ENCODE measurements at regions not wholly inside any gene's neighbourhood (a gene's known extent, or its start where the extent isn't known, plus 50 kb on each side); places are given as distances from the start of the nearest gene placed in this dataset.

DNA sequence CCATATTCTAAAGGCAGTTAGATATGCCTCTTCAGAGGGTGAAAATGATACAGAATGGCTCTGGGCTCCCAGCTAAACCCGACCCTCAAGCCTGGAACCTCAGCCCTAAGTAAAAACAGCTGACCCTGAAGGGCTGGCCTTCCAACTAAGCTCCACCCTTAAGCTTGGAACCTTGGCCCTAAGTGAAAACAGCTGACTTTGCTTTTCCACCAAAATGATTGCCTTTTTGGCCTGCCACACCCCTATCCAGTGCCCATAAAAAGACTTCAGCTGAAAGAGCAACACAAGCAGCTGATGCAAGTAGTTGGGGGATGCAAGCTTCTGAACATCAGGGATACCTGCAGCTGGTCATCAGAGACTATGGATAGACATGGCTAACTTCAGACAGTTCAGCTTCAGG is 647.4 kb upstream of the SGCD start:
- CTCF ChIA-PET = interaction anchor here (0.6 kb wide), 1 partner anchor 175 kb away, joined by 3 read pairs; no protein-coding TSS in a partner anchor
- ATAC-seq (no peak), FAIRE-seq (no peak), DNase-seq (ENCODE audit: low read depth in 1 of 2, low spot score in 1 of 2) (no peak)
- peaks cover 11% of the 10 kb centered on the region; the same call in 1 of the 3 replicates for H3K9me3 ChIP-seq
- 0% methylated on average over 1 of the region's 1 CpG for WGBS (ENCODE audit: missing lambda C conversion rate)
- H3K4me3 ChIP-seq = no peak overlapping the region
- POLR2A ChIA-PET = no interaction called here
- TF ChIP-seq MAFK (IDR thresholded peaks at IDR 0.05; ENCODE audit: partially characterized antibody) (peak; percentile 65), BHLHE40 (IDR thresholded peaks at IDR 0.05; ENCODE audit: low read depth, low read length) (no peak), CBX2 (IDR thresholded peaks at IDR 0.05; ENCODE audit: borderline replicate concordance, low read depth) (no peak), FOXS1 (CRISPR knock-in tag; IDR thresholded peaks at IDR 0.05) (no peak), NPAS2 (CRISPR knock-in tag; IDR thresholded peaks at IDR 0.05; ENCODE audit: borderline replicate concordance) (no peak)
- TF ChIP-seq, protein P1, sequence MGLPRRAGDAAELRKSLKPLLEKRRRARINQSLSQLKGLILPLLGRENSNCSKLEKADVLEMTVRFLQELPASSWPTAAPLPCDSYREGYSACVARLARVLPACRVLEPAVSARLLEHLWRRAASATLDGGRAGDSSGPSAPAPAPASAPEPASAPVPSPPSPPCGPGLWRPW (IDR thresholded peaks at IDR 0.05) = no peak
- TF ChIP-seq, protein P2, sequence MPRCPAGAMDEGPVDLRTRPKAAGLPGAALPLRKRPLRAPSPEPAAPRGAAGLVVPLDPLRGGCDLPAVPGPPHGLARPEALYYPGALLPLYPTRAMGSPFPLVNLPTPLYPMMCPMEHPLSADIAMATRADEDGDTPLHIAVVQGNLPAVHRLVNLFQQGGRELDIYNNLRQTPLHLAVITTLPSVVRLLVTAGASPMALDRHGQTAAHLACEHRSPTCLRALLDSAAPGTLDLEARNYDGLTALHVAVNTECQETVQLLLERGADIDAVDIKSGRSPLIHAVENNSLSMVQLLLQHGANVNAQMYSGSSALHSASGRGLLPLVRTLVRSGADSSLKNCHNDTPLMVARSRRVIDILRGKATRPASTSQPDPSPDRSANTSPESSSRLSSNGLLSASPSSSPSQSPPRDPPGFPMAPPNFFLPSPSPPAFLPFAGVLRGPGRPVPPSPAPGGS (IDR thresholded peaks at IDR 0.05) = no peak
- H3K27ac ChIP-seq = no peak overlapping the region
- H3K4me1 ChIP-seq = no peaks in the 10 kb centered on the region
- no peak overlapping the region for H3K4me2 ChIP-seq

DNA sequence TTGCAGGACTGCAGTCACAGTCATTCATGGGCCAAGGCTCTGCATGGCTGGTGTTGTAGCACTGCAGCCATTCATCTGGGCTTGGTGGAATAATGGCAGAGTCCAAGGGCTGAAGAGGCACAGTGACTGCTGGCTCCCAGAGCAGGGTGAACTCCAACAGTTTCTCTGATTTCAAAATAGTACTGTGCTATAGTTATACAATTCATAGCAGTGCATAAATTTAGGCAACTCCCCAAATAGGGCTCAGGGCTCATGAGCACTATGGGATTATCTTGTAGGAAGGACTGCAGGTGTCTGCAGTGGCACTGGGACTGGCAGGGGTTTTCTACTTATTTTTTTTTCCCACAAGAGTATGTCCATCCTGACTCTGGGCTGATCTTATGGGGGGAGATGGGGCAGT is 642.5 kb upstream of the SGCD start:
- TF ChIP-seq CEBPB (IDR thresholded peaks at IDR 0.05) (no peak), RCOR1 (IDR thresholded peaks at IDR 0.05; ENCODE audit: low read depth, low read length) (no peak), FOSB (CRISPR knock-in tag; IDR thresholded peaks at IDR 0.05) (no peak)
- TF ChIP-seq, protein P1 (IDR thresholded peaks at IDR 0.05) = no peak
- TF ChIP-seq, protein P3, sequence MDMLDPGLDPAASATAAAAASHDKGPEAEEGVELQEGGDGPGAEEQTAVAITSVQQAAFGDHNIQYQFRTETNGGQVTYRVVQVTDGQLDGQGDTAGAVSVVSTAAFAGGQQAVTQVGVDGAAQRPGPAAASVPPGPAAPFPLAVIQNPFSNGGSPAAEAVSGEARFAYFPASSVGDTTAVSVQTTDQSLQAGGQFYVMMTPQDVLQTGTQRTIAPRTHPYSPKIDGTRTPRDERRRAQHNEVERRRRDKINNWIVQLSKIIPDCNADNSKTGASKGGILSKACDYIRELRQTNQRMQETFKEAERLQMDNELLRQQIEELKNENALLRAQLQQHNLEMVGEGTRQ (IDR thresholded peaks at IDR 0.05) = no peak
- TF ChIP-seq, protein P4, sequence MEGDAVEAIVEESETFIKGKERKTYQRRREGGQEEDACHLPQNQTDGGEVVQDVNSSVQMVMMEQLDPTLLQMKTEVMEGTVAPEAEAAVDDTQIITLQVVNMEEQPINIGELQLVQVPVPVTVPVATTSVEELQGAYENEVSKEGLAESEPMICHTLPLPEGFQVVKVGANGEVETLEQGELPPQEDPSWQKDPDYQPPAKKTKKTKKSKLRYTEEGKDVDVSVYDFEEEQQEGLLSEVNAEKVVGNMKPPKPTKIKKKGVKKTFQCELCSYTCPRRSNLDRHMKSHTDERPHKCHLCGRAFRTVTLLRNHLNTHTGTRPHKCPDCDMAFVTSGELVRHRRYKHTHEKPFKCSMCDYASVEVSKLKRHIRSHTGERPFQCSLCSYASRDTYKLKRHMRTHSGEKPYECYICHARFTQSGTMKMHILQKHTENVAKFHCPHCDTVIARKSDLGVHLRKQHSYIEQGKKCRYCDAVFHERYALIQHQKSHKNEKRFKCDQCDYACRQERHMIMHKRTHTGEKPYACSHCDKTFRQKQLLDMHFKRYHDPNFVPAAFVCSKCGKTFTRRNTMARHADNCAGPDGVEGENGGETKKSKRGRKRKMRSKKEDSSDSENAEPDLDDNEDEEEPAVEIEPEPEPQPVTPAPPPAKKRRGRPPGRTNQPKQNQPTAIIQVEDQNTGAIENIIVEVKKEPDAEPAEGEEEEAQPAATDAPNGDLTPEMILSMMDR (IDR thresholded peaks at IDR 0.05) = no peak
- Histone ChIP-seq H3K27ac (no peak overlapping the region), H3K9me3 (no peaks in the 10 kb centered on the region), H3K4me2 (no peak overlapping the region), H3K4me1 (no peaks in the 10 kb centered on the region), H3K4me3 (no peak overlapping the region)
- ATAC-seq (no peak), FAIRE-seq (no peak), DNase-seq (ENCODE audit: low read depth in 1 of 2, low spot score in 1 of 2) (no peak)
- ChIA-PET CTCF (no interaction called here), POLR2A (no interaction called here)

DNA sequence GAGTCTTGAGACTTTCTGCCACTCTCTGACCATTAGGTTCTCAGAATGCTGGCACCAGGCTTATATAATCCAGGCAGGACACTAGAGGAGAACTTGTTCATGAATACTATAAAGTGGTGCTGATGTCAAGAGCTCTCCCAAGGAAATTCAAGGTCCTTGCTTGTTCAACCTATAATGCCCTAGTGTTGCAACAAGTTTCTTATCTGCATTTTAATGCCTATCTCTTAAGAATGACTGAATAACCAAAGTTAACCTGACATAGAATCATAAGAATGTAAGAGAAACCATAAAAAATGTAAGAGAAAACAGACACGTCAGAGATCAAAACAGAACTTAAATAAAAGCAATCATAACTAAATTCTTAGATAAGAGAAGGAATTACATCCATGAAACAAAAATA is 640.8 kb upstream of the SGCD start:
- no peak for ATAC-seq
- ChIA-PET CTCF (interaction anchor here (0.6 kb wide), 1 partner anchor 102 kb away, joined by 3 read pairs; no protein-coding TSS in a partner anchor), POLR2A (no interaction called here)
- Histone ChIP-seq H3K4me1 (no peaks in the 10 kb centered on the region), H3K4me2 (no peak overlapping the region), H3K27ac (no peak overlapping the region), H3K4me3 (no peak overlapping the region), H3K9me3 (no peaks in the 10 kb centered on the region)
- DNase-seq (ENCODE audit: low read depth in 1 of 2, low spot score in 1 of 2) = no peak
- TF ChIP-seq CEBPB (IDR thresholded peaks at IDR 0.05) (no peak), ZSCAN20 (CRISPR knock-in tag; IDR thresholded peaks at IDR 0.05) (no peak), POLR2A (IDR thresholded peaks at IDR 0.05; ENCODE audit: low read length) (no peak), ESRRA (IDR thresholded peaks at IDR 0.05; ENCODE audit: borderline replicate concordance, low read length) (no peak), NR3C1 (IDR thresholded peaks at IDR 0.05) (no peak), MAFK (IDR thresholded peaks at IDR 0.05; ENCODE audit: partially characterized antibody) (no peak), RAD21 (conservative IDR thresholded peaks at IDR 0.05 in 1 of 2, IDR thresholded peaks at IDR 0.05 in 1 of 2) (no peak), CHD4 (IDR thresholded peaks at IDR 0.05; ENCODE audit: borderline replicate concordance) (no peak)
- TF ChIP-seq, protein P5, sequence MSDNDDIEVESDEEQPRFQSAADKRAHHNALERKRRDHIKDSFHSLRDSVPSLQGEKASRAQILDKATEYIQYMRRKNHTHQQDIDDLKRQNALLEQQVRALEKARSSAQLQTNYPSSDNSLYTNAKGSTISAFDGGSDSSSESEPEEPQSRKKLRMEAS (IDR thresholded peaks at IDR 0.05) = no peak
- WGBS (ENCODE audit: missing lambda C conversion rate) = 15% methylated on average over 1 of the region's 1 CpG
- FAIRE-seq = no peak

Data from A549 (cell line).